ENCODE measurements at regions not wholly inside any gene's neighbourhood (a gene's known extent, or its start where the extent isn't known, plus 50 kb on each side); places are given as distances from the start of the nearest gene placed in this dataset.

DNA sequence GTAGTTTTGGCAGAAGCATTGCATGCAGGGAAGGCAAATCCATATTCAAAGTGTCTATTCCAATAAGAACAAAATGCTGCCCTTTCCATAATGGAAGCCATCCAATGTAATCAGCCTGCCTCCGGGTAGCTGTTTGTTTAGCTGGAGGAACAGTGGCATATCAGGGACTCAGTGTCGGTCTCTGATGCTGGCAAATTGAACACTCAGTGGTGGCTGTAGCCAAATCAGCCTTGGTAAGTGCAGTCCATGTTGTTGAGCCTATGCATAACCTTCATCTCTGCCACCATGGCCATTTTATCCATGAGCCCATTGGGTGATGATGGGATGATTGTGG is 147.8 kb upstream of the MAX start:
- DNase-seq (ENCODE audit: low spot score): no peak

DNA sequence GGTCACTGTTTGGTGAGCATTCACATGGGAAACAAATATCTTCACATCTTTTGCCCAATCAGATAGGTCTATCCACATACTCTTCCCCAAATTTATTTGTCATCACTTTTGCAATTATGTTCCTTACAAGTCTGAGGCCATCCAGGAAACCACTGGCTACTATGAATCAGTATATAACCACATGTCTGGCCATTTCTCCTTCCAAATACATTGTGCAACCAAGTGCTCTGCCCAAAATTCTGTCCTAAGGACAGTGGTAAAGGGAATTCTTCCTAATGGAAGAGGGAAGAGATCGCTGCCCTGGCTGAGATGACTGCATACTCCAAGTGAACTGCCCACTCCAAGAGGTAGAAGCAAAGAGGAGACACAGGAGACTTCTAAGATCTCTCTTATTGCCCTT is 148.9 kb upstream of the MAX start:
- no peak for DNase-seq (ENCODE audit: low spot score)

DNA sequence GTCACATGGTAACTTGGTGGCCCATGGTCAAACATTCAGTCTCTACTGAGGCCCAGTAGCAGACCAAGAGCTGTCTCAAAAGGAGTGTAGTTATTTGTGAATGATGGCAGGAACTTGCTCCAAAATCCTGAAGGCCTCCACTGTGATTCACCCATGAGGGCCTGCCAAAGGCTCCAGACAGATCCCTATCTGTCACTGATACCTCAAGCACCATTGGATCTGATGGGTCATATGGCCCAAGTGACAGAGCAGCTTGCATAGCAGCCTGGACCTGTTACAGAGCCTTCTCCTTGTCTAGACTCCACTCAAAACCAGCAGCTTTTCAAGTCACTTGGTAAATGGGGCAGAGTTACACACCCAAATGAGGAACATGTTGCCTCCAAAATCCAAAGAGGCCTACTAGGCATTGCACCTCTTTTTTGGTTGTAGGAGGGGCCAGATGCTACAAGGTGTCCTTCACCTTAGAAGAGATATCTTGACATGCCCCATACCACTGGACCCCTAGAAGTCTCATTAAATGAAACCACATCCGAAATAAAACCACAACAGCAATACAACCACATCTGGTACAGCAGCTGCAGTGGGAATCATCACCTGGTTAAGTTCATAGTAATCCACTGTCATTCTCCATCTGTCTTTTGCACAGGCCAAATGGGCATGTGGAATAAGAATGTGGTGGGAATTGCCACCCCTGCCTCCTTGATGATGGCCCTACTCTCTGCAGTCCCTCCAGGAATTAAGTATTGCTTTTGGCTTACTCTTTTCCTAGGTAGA is 150.4 kb upstream of the MAX start:
- DNase-seq (ENCODE audit: low spot score): no peak

DNA sequence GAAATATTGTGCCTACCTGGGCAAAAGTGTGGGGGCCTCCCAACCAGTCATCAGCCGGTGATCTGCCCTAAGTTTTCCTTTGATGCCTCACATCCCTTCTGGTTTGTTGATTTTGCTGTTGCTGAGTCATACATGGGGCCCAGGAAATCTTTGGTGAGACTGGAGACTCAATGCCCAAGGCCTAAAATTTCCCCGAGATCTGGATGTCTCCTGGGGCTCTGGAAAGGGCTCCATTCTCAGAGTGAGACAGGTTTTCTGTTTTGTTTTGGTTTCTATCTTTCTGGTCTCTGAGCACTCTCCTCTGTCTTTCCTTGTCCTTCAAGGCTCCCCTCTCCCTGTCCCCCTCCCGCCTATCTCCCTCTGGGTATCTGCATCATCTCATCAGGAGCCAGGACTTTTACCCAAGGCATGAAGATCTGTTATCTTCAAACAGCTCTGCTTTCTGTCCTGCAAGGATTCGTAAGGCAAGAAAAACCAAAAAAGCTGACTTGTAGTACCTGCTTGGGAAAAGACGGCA is 152.8 kb upstream of the MAX start:
- peak; percentile 49 for DNase-seq (ENCODE audit: low spot score)

DNA sequence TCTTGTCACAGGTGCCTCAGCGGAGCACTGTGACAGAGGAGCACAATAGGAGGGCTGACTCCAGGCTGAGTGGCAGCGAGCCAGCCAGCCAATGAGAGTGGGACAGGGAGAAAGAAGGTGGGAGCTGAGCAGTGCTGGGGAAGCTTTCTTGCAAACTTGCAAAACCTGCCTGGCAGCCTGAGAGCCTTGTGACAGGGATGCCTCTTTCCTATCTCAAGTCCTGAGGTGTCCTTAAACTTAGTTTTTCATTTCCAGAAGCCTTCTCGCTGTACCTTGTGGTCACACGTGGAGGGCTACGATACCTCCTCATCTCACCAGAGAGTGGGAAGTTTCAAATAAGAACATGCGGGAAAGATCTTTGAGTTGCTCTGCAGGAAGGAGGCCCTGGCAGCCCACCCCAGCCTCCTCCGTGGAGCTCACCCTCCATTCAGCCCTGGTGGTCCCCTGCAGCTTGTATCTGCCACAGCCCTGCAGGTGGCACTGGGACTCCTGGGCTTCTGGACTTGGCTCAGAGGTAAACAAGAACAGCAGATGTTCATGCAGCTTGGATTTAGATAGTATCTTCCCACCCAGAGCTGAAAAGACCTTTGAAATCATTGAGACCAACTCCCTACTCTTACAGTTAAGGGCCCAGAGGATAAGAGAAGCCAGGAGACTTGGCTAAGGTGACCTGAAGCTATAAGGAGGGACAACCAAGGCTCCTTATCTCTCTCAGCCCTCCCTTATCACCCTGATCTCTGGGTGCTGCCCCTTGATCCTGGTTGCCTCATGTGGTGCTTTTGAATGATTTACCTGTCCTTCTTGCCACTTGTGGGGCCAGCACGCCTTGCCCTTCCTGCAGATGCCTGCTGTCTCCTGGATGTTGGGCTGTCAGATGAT is 153.5 kb upstream of the MAX start:
- DNase-seq (ENCODE audit: low spot score): peak; percentile 76

DNA sequence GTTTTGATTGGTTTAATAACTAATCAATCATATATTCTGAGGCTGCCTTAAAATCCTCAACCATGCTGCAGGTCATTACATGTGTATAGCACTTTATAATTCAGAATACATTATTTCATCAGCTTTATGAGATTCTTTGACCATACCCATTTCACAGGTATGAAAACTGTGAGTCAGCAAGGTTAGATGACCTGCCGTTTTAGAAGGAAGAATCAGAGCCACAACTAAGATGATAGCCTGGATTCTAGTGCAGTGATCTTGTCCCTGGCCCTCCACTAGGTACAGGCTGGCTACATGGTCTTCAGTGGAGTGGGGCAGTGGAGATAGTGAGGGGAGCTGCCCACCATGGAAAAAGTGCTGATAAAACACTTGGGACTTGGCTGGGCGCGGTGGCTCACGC is 154.4 kb upstream of the MAX start:
- no peak for DNase-seq (ENCODE audit: low spot score)

DNA sequence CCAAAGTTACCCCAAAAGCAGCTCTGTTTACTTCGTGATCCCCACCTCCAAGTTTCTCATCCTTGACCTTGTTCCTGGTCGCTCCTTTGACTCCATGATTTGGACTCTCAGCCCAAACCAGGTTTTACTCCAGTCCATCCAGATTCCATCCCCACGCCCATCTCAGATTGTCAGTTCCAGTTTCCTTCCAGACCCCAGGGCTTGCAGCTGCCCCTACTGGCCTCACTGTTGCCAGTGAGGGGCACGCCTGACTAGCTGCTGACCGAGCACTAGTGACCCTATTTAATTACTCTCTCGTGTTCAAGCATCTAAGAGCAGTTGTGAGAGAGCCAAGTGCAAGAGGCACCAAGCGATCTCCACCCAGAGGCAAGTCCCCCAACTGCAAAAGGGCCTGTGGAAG is 155.1 kb upstream of the FUT8 start:
- no peak for DNase-seq (ENCODE audit: low spot score)

DNA sequence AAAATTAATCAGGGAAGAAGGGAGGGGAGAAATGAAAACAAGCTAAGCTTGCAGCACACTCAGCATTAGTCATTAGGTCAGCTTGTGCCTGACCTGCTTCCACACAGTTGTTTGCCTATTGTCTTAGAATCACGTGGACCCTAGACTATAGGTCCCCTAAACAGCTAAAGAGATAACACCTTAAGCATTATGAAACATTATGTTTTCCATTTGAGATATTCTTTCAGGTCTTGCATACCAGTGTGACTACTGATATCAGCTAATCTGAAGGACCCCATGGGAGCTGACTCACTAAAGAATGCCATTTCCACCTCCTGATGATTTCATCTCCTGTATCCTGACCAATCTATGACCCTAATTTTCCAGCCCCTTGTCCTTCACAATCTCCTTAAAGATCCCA is 154.1 kb upstream of the FUT8 start:
- no peak for DNase-seq (ENCODE audit: low spot score)

DNA sequence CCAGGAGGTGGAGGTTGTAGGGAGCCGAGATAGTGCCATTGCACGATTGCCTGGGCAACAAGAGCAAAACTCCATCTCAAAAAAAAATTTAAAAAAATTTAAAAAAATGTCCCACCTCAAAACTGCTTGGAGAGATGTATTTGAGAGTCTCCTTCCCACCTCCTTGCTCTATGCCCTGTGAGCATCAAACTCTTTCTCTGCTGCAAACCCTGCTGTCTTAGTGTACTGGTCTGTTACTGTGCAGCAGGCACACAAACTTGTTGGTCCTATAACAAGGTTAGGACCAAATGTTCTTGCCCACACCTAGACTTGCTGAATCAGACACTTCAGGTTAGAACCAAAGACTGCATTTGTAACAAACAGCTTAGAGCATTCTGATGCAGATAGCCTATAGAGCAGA is 153.5 kb upstream of the FUT8 start:
- no peak for DNase-seq (ENCODE audit: low spot score)

DNA sequence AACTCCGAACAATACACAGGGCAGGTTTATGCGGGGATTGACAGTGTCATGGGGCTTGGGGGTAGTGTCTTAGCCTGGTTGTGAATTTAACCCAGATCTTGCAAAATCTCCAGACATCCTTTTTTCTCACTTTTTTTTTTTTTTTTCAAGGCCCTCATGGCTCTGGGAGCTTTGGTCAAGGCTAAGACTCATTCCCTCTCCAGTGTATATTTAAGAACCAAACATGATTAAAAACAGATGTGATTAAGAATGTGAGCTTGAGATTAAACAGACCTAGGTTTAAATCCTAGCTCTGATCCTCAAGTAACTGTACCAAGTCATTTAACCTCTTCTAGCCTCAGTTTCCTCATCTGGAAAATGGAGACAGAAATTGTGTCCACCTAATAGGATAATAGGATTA is 151.7 kb upstream of the FUT8 start:
- no peak for DNase-seq (ENCODE audit: low spot score)

DNA sequence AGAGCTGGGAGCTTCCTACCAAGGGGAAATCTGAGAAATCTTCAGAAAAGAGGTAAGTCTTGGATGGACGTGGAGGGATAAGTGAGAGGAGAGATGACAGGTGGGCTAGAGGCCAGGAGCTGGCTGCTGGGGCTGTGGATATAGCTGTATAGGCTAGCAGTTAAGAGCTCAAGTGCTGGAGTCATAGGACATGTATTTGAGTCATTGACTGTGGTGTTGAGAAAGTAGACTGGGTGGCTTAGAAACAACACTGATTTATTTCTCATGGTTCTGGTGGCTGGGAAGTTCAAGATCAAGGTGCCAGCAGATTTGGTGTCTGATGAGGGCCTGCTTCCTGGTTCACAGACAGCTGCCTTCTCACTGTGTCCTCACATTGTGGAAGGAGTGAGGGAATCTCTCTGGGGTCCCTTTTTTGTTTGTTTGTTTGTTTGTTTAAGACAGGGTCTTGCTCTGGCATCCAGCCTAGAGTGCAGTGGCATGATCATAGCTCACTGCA is 151.1 kb upstream of the FUT8 start:
- no peak for DNase-seq (ENCODE audit: low spot score)

DNA sequence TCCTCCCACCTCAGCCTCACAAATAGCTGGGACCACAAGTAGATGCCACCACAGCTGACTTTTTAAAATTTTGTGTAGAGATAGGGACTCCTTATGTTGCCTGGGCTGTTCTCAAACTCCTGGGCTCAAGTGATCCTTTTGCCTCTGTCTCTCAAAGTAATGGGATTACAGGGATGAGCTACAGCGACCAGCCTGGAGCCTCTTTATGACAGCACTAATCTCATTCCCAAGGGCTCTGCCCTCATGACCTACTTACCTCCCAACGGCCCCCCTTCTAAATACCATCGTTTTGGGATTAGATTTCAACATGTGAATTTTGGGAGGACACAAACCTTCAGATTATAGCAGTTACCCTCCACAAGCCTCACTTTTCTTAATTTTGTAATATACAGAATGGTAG is 150.6 kb upstream of the FUT8 start:
- DNase-seq (ENCODE audit: low spot score): no peak

DNA sequence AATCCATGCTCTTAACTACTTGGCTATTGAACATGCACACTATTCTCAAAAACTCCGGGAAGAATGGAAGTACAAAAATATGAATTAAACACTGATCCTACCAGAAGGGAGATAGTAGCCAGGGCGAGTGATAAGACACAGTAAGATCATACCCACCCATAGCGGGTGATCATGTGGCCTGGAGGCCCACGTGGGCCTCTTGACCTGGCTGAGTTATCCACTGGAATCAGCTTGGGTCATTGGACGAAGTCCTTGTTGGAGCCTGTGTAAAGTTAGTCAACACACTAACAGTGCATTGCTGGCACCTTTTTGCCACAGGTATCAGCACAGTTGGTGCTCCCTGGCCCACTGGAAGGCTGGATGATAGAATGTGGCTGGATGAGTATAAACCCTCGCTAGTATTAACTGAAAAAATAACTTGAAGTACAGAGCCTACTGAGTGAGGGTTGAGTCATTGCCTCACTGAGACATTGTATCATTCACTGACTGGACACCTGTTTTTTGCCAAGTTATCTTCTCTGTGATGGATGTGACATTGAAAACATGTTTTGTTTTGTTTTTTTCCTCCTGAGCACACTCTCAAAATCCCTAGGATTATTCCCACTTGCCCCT is 149.2 kb upstream of the FUT8 start:
- no peak for DNase-seq (ENCODE audit: low spot score)

DNA sequence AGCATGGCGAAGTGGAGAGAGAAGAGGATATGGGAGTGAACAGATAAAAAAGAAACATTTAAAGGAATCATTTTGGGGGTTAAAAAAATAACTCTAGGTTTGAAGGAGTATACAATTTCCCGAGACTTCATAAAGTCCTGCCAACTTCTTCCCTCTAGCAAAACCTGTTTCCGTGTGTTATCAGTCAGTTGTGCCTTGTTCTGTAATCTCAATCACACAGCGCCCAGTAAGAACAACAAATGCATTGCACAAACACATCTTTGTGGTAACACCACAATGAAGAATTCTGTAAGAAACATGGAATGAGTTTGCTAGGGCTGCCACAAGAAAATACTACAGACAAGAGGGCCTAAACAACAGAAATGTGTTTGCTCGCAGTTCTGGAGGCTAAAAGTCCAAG is 144.7 kb upstream of the FUT8 start:
- no peak for DNase-seq (ENCODE audit: low spot score)

DNA sequence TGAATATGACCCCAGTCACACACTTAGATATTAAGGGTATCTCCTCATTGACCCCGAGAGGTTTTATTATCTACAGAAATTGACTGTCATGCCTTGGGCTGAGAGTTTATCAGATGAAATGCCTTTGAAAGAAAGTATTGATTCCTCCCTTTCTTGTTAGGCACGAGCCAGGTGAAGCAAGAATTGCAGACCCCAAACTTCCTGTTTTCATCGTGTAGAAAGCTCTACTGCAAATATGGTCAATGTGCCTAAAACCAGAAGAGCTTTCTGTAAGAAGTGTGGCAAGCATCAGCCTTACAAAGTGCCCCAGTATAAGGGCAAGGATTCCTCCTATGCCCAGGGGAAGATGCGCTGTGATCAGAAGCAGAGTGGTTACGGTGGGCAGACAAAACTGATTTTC is 143.9 kb upstream of the FUT8 start:
- DNase-seq (ENCODE audit: low spot score): no peak

DNA sequence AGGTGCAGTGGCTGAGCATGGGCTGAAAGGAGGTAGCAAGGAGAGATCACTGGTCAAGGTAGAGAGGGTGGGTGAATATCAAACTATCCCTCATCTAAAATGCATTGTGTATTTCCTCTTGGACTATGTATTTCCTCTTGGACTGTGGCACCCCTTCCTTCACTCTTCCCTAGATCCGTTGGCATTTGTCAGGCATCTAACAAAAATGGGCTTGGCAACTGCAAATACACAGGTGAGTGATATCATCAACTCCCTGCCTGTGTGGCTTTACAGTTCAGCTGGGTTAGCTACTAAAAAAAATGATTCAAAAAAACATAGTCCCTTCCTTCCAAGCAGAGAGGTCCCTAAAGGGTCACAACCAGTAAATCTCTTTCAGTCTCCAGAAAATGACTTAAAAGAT is 142.8 kb upstream of the FUT8 start:
- DNase-seq (ENCODE audit: low spot score): no peak

DNA sequence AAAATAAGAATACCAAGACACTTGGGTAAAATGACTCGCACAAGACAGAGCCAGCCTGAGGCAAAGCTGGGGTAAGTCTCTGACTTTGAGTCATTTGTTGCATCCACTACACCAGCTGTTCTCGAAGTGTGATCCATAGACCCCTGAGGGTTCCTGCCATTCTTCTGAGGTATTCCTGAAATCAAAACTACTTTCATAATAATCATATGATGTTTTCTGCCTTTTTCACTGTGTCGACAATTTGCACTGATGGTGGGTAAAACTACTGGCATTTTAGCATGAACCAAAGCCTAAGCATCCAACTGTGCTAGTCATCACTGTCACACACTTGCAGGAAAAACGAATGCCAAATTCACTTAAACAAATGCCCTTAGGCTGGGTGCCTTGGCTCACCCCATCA is 135.5 kb upstream of the FUT8 start:
- DNase-seq (ENCODE audit: low spot score): no peak

DNA sequence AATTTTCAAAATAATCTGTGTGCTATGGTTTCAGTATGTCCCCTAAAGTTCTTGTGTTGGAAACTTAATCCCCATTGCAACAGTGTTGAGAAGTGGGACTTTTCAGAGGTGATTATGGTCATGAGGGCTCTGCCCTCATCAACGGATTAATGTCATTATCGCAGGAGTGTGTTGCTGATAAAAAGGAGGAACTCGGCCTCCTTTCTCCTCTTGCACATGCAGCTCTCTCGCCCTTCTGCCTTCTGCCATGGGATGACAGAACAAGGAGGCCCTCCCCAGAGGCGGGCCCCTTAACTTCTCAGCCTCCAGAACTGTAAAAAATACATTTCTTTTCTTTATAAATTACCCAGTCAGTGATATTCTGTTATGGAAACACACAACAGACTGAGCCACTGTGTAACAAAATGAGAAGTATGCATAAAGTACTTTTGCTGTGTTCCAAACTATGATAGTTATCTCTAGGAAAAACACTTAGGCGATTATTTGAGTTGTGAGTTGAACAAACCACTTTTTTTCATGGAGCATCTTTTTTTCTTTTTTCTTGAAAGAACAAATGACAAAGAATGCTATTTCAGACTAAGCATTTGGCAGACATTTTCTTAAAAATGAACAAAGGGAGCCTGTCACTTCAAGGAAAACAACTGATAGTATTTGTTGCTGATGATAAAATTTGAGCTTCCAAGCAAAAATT is 134.8 kb upstream of the FUT8 start:
- no peak for DNase-seq (ENCODE audit: low spot score)

DNA sequence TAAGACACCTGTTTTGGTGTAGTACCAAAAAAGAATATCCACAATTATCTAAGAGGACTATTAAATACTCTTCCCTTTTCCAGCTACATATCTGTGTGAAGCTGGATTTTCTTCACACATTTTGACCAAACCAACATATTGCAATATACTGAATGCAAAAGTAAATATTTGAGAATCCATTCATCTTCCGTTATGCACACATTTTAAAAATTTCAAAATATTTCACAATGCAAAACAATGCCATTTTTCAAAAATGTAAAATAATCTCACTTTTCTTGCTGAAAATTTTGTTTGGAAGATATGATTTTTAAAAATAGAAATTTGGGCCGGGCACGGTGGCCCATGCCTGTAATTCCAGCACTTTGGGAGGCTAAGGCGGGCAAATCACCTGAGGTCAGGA is 133.9 kb upstream of the FUT8 start:
- no peak for DNase-seq (ENCODE audit: low spot score)

DNA sequence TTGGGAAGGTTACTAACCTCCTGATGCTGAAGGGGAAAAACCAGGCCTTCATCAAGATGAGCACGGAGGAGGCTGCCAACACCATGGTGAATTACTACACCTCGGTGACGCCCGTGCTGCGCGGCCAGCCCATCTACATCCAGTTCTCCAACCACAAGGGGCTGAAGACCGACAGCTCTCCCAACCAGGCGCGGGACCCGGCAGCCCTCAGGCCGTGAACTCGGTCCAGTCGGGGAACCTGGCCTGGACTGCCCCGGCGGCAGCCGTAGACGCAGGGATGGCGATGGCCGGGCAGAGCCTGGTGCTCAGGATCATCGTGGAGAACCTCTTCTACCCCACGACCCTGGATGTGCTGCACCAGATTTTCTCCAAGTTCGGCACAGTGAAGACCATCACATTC is 133.0 kb upstream of the FUT8 start:
- DNase-seq (ENCODE audit: low spot score): no peak

DNA sequence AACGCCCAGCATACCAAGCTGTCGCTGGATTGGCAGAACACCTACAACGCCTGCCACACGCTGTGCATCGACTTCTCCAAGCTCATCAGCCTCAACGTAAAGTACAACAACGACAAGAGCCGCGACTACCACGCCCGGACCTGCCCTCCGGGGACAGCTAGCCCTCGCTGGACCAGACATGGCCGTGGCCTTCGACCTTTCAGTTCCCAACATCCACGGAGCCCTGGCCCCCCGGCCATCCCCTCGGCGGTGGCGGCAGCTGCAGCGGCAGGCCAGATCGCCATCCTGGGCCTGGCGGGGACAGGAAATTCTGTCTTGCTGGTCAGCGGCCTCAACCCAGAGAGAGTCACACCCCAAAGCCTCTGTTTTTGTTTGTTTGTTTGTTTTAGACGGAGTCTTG is 132.6 kb upstream of the FUT8 start:
- DNase-seq (ENCODE audit: low spot score): no peak

DNA sequence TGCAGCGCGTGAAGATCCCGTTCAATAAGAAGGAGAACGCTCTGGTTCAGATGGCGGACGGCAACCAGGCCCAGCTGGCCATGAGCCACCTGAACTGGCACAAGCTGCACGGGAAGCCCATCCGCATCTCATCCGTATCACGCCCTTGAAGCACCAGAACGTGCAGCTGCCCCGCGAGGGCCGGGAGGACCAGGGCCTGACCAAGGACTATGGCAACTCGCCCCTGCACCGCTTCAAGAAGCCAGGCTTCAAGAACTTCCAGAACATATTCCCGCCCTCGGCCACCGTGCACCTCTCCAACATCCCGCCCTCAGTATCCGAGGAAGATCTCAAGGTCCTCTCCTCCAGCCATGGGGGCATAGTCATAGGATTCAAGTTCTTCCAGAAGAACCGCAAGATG is 131.9 kb upstream of the FUT8 start:
- no peak for DNase-seq (ENCODE audit: low spot score)
